ENCODE measurements at regions not wholly inside any gene's neighbourhood (a gene's known extent, or its start where the extent isn't known, plus 50 kb on each side); places are given as distances from the start of the nearest gene placed in this dataset.

DNA sequence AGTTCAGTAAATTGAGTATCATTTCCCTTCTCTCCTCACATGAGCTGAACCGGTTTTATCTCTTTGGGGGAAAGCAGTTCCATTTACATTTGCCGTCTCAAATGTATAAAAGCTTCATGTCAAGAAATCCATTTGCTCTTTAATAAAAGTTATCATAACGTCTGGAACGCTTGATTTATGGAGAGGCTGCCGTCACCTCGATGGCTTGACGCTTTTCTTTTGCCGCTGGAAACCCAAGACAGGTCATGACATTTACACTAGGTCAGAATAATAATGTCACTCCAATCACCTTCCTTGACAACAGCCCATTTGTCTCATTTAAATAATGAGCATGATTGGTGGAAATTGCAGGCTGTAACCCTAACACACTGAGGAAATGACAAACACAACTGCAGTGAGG lies 443.4 kb downstream of the IRX1 start:
- DNase-seq: no peak
- Histone ChIP-seq H3K36me3 (no peaks in the 10 kb centered on the region), H3K4me1 (peaks cover 0 to 9% (median 2%) of the 10 kb centered on the region in 4 donors), H3K4me3 (no peak overlapping the region), H3K9me3 (peaks cover 0 to 7% (median 2%) of the 10 kb centered on the region in 4 donors), H3K27me3 (no peaks in the 10 kb centered on the region), H3K27ac (no peak overlapping the region)
- TF ChIP-seq POLR2A (IDR thresholded peaks at IDR 0.05): no peak
- TF ChIP-seq, protein P1, sequence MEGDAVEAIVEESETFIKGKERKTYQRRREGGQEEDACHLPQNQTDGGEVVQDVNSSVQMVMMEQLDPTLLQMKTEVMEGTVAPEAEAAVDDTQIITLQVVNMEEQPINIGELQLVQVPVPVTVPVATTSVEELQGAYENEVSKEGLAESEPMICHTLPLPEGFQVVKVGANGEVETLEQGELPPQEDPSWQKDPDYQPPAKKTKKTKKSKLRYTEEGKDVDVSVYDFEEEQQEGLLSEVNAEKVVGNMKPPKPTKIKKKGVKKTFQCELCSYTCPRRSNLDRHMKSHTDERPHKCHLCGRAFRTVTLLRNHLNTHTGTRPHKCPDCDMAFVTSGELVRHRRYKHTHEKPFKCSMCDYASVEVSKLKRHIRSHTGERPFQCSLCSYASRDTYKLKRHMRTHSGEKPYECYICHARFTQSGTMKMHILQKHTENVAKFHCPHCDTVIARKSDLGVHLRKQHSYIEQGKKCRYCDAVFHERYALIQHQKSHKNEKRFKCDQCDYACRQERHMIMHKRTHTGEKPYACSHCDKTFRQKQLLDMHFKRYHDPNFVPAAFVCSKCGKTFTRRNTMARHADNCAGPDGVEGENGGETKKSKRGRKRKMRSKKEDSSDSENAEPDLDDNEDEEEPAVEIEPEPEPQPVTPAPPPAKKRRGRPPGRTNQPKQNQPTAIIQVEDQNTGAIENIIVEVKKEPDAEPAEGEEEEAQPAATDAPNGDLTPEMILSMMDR (IDR thresholded peaks at IDR 0.05): no peak
- TF ChIP-seq POLR2AphosphoS5 (IDR thresholded peaks at IDR 0.05): no peak
- no peak for TF ChIP-seq EP300 (IDR thresholded peaks at IDR 0.05)
- 56 to 64% methylated on average over 8 of the region's 8 CpGs for WGBS, 2 donors
- no peak for ATAC-seq (ENCODE audit: low FRiP score in 2 of 2)

GRCh38 chr5:4042311-4042710 lies 446.7 kb downstream of the IRX1 start:
- ATAC-seq (ENCODE audit: low FRiP score in 2 of 2) (no peak), DNase-seq (no peak)
- TF ChIP-seq POLR2AphosphoS5 (IDR thresholded peaks at IDR 0.05): peak in 1 of 2 donors; percentile 38
- no peak for TF ChIP-seq POLR2A (IDR thresholded peaks at IDR 0.05)
- TF ChIP-seq, protein P1 (IDR thresholded peaks at IDR 0.05): no peak
- TF ChIP-seq EP300 (IDR thresholded peaks at IDR 0.05): peak in 1 of 4 donors; percentile 31
- peaks cover 0 to 7% (median 2%) of the 10 kb centered on the region in 4 donors for H3K9me3 ChIP-seq
- peak overlapping the region in 1 of 4 donors; percentile 36 for H3K27ac ChIP-seq
- no peaks in the 10 kb centered on the region for H3K27me3 ChIP-seq
- H3K4me1 ChIP-seq: peaks cover 0 to 9% (median 2%) of the 10 kb centered on the region in 4 donors
- H3K36me3 ChIP-seq: no peaks in the 10 kb centered on the region
- H3K4me3 ChIP-seq: no peak overlapping the region
- 30 to 61% methylated on average over 2 of the region's 2 CpGs for WGBS, 2 donors

DNA sequence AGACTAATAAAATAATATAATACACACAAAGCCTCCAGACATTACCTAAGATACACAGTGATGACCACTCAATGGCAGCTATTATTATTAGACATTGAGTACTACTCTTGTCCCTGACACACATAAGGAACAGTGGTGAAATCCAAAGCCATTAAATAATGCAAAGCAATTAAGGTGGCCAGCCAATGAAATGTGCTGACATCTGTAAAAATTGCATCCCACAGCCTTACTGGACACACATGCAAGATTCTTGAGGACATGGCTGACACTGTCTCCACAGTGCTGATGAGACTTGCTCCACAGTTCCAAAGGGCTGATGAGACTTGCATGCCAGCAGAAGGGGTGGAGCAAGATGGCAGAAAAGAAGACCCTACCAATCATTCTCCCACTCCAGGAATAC lies 447.5 kb downstream of the IRX1 start:
- H3K27me3 ChIP-seq: no peaks in the 10 kb centered on the region
- ATAC-seq (ENCODE audit: low FRiP score in 2 of 2) (no peak), DNase-seq (no peak)
- TF ChIP-seq EP300 (IDR thresholded peaks at IDR 0.05): no peak
- TF ChIP-seq, protein P1 (IDR thresholded peaks at IDR 0.05): no peak
- H3K4me1 ChIP-seq: peaks cover 0 to 9% (median 2%) of the 10 kb centered on the region in 4 donors
- H3K27ac ChIP-seq: peak overlapping the region in 1 of 4 donors; percentile 36
- H3K36me3 ChIP-seq: no peaks in the 10 kb centered on the region
- no peak overlapping the region for H3K4me3 ChIP-seq
- peaks cover 0 to 7% (median 2%) of the 10 kb centered on the region in 4 donors for H3K9me3 ChIP-seq

DNA sequence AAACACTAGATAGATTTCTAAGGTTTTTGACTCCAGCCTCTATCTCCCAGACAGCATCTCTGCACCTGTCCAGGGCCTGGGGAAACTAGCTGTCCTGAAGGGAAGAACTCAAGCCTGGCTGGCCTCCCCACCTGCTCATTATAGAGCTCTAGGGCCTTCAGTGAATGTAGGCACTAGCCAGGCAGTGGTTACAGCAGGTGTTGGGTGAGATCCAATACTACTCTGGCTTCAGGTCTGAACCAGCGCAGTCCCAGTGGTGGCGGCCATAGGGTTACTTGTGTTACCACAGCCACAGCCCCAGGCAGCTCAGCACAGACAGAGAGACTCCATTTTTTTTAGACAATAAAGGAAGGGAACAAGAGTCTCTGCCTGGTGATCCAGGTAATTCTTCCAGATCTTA lies 449.2 kb downstream of the IRX1 start:
- Histone ChIP-seq H3K4me1 (peaks cover 0 to 9% (median 2%) of the 10 kb centered on the region in 4 donors), H3K9me3 (peaks cover 0 to 7% (median 2%) of the 10 kb centered on the region in 4 donors), H3K4me3 (no peak overlapping the region), H3K27me3 (no peaks in the 10 kb centered on the region), H3K36me3 (no peaks in the 10 kb centered on the region), H3K27ac (no peak overlapping the region)
- WGBS, 2 donors: 100% methylated on average over 2 of the region's 2 CpGs; no CpG with 5 or more reads in 1 of the 2 donors
- no peak for DNase-seq
- no peak for TF ChIP-seq POLR2A (IDR thresholded peaks at IDR 0.05)
- TF ChIP-seq, protein P1 (IDR thresholded peaks at IDR 0.05): no peak
- no peak for TF ChIP-seq POLR2AphosphoS5 (IDR thresholded peaks at IDR 0.05)
- TF ChIP-seq EP300 (IDR thresholded peaks at IDR 0.05): no peak
- no peak for ATAC-seq (ENCODE audit: low FRiP score in 2 of 2)

DNA sequence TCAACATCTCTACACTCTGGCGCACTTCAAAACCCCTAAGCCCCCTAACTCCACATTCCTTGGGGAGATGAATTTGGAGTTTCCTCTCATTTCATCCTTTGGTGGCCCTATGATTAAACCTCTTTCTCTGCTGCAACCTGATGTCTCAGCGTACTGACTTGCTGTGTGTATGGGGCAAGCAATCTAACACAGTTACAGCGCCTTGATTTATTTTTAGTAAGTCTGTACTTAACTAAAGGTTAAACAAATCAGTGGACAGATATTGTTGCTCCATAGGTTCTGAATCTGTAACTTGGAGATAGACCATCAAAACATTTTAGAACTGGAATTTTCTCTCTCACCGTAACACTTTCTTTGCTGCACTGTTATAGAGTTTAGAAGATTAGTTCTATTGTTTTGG lies 452.8 kb downstream of the IRX1 start:
- Histone ChIP-seq H3K27ac (no peak overlapping the region), H3K27me3 (no peaks in the 10 kb centered on the region), H3K4me3 (no peak overlapping the region), H3K36me3 (no peaks in the 10 kb centered on the region), H3K4me1 (no peaks in the 10 kb centered on the region), H3K9me3 (no peaks in the 10 kb centered on the region)
- WGBS, 2 donors: 73 to 96% methylated on average over 4 of the region's 4 CpGs
- DNase-seq (no peak), ATAC-seq (ENCODE audit: low FRiP score in 2 of 2) (no peak)
- TF ChIP-seq POLR2A (IDR thresholded peaks at IDR 0.05) (no peak), POLR2AphosphoS5 (IDR thresholded peaks at IDR 0.05) (no peak), EP300 (IDR thresholded peaks at IDR 0.05) (no peak)
- TF ChIP-seq, protein P1 (IDR thresholded peaks at IDR 0.05): no peak
